ENCODE measurements at regions not wholly inside any gene's neighbourhood (a gene's known extent, or its start where the extent isn't known, plus 50 kb on each side); places are given as distances from the start of the nearest gene placed in this dataset.

GRCh38 chr18:2219706-2220105 is 351.6 kb downstream of the METTL4 start:
- Histone ChIP-seq H3K9me3 (no peaks in the 10 kb centered on the region), H3K4me3 (ENCODE audit: low read depth, low read length) (no peak overlapping the region), H3K4me1 (peaks cover 4% of the 10 kb centered on the region), H3K36me3 (ENCODE audit: control insufficient read depth, insufficient read depth, low read length) (no peaks in the 10 kb centered on the region), H3K27me3 (replicated peaks; ENCODE audit: control insufficient read depth, insufficient read depth, low read length) (no peaks in the 10 kb centered on the region)
- ChIA-PET CTCF (no interaction called here), POLR2A (no interaction called here)
- Mint-ChIP-seq H3K27ac (ENCODE audit: unreplicated experiment) (no peak overlapping the region), H3K27me3 (ENCODE audit: insufficient read depth, unreplicated experiment) (no peaks in the 10 kb centered on the region), H3K4me1 (ENCODE audit: low read depth, unreplicated experiment) (peaks cover 16% of the 10 kb centered on the region), H3K9me3 (ENCODE audit: unreplicated experiment) (no peaks in the 10 kb centered on the region), H3K4me3 (ENCODE audit: unreplicated experiment) (no peak overlapping the region), H3K36me3 (ENCODE audit: insufficient read depth, unreplicated experiment) (no peaks in the 10 kb centered on the region)
- intact Hi-C loops (cut with micrococcal nuclease; ENCODE audit: unreplicated experiment): loop anchor here (5.0 kb wide), 3 partner anchors 87 to 328 kb away; no protein-coding TSS in a partner anchor
- TF ChIP-seq CTCF (IDR thresholded peaks at IDR 0.05; ENCODE audit: insufficient read depth in 1 of 2, low read depth in 1 of 2, low read length in 1 of 2, severe bottlenecking in 1 of 2, unreplicated experiment in 1 of 2): no peak
- DNase-seq: no peak
- BruUV-seq (replicated peaks): no TSS peak

- Mint-ChIP-seq H3K4me3 (ENCODE audit: unreplicated experiment) (no peak overlapping the region), H3K27me3 (ENCODE audit: insufficient read depth, unreplicated experiment) (no peaks in the 10 kb centered on the region), H3K9me3 (ENCODE audit: unreplicated experiment) (no peaks in the 10 kb centered on the region), H3K27ac (ENCODE audit: unreplicated experiment) (no peak overlapping the region), H3K36me3 (ENCODE audit: insufficient read depth, unreplicated experiment) (no peaks in the 10 kb centered on the region), H3K4me1 (ENCODE audit: low read depth, unreplicated experiment) (peaks cover 16% of the 10 kb centered on the region)
- Histone ChIP-seq H3K27me3 (replicated peaks; ENCODE audit: control insufficient read depth, insufficient read depth, low read length) (no peaks in the 10 kb centered on the region), H3K9me3 (no peaks in the 10 kb centered on the region), H3K4me1 (peaks cover 4% of the 10 kb centered on the region), H3K36me3 (ENCODE audit: control insufficient read depth, insufficient read depth, low read length) (no peaks in the 10 kb centered on the region), H3K4me3 (ENCODE audit: low read depth, low read length) (no peak overlapping the region)
- BruUV-seq (replicated peaks): no TSS peak
- POLR2A ChIA-PET: no interaction called here
- peak; percentile 21 to 45 for DNase-seq
- CTCF ChIA-PET: no interaction called here
- no peak for TF ChIP-seq CTCF (IDR thresholded peaks at IDR 0.05; ENCODE audit: insufficient read depth in 1 of 2, low read depth in 1 of 2, low read length in 1 of 2, severe bottlenecking in 1 of 2, unreplicated experiment in 1 of 2)
- intact Hi-C loops (cut with micrococcal nuclease; ENCODE audit: unreplicated experiment): loop anchor here (5.0 kb wide), 3 partner anchors 90 to 325 kb away; no protein-coding TSS in a partner anchor
These were observed 348.8 kb downstream of the METTL4 start for GRCh38 chr18:2222270-2223185.

GRCh38 chr18:2223449-2223848 is 347.9 kb downstream of the METTL4 start:
- H3K27ac Mint-ChIP-seq (ENCODE audit: unreplicated experiment): no peak overlapping the region
- H3K4me3 Mint-ChIP-seq (ENCODE audit: unreplicated experiment): no peak overlapping the region

More at GRCh38 chr18:2223449-2223848, 347.9 kb downstream of the METTL4 start:
- no peak for TF ChIP-seq CTCF (IDR thresholded peaks at IDR 0.05; ENCODE audit: insufficient read depth in 1 of 2, low read depth in 1 of 2, low read length in 1 of 2, severe bottlenecking in 1 of 2, unreplicated experiment in 1 of 2)
- peaks cover 16% of the 10 kb centered on the region for H3K4me1 Mint-ChIP-seq (ENCODE audit: low read depth, unreplicated experiment)
- Histone ChIP-seq H3K36me3 (ENCODE audit: control insufficient read depth, insufficient read depth, low read length) (peaks cover 1% of the 10 kb centered on the region; the same call in 1 of the 2 replicates), H3K4me1 (peaks cover 4% of the 10 kb centered on the region), H3K4me3 (ENCODE audit: low read depth, low read length) (no peak overlapping the region), H3K27me3 (replicated peaks; ENCODE audit: control insufficient read depth, insufficient read depth, low read length) (no peaks in the 10 kb centered on the region), H3K9me3 (no peaks in the 10 kb centered on the region)
- no peak for DNase-seq
- no peaks in the 10 kb centered on the region for H3K27me3 Mint-ChIP-seq (ENCODE audit: insufficient read depth, unreplicated experiment)
- POLR2A ChIA-PET: no interaction called here
- CTCF ChIA-PET: interaction anchor here (0.9 to 1.1 kb wide), 3 partner anchors 111 to 319 kb away, joined by 3 to 6 read pairs (median 4); no protein-coding TSS in a partner anchor
- H3K9me3 Mint-ChIP-seq (ENCODE audit: unreplicated experiment): no peaks in the 10 kb centered on the region
- intact Hi-C loops (cut with micrococcal nuclease; ENCODE audit: unreplicated experiment): loop anchor here (5.0 kb wide), 3 partner anchors 91 to 324 kb away; no protein-coding TSS in a partner anchor
- no peaks in the 10 kb centered on the region for H3K36me3 Mint-ChIP-seq (ENCODE audit: insufficient read depth, unreplicated experiment)
- no TSS peak for BruUV-seq (replicated peaks)

Measured in Caco-2 (cell line).